ENCODE measurements at regions not wholly inside any gene's neighbourhood (a gene's known extent, or its start where the extent isn't known, plus 50 kb on each side); places are given as distances from the start of the nearest gene placed in this dataset.

- TF ChIP-seq CTCF (IDR thresholded peaks at IDR 0.05) (no peak), POLR2A (IDR thresholded peaks at IDR 0.05) (no peak), POLR2AphosphoS5 (IDR thresholded peaks at IDR 0.05) (no peak)
These were observed 77.9 kb upstream of the PLXNA4 start for GRCh38 chr7:132654150-132654549.

All from prostate gland (tissue), 2 donors.